Activated naive CD8-positive, alpha-beta T cell treated with anti-CD3 and anti-CD28 coated beads, Interleukin-2, amount 50 U/mL, for 24 hours (primary cell): ENCODE measurements at regions not wholly inside any gene's neighbourhood (a gene's known extent, or its start where the extent isn't known, plus 50 kb on each side); places are given as distances from the start of the nearest gene placed in this dataset.

Source experiments
- ATAC-seq: fragments of 150-1000 bp; cut with Tn5 transposase; one replicate; pipeline ENCODE4 v1.10.0; 2021
- DNase-seq: peaks from one replicate; pipeline ENCODE4 v3.0.0; 2021
- H3K27ac Mint-ChIP-seq: one replicate; pipeline ENCODE4 v1.8.0; 2021; ENCODE audit warnings: mild to moderate bottlenecking, mixed read lengths
- H3K27me3 Mint-ChIP-seq: one replicate; pipeline ENCODE4 v1.8.0; 2021; ENCODE audit warnings: mixed read lengths
- H3K36me3 Mint-ChIP-seq: one replicate; pipeline ENCODE4 v1.8.0; 2021; ENCODE audit warnings: low read depth, mixed read lengths
- H3K4me1 Mint-ChIP-seq: one replicate; pipeline ENCODE4 v1.8.0; 2021; ENCODE audit warnings: mixed read lengths
- H3K4me3 Mint-ChIP-seq: one replicate; pipeline ENCODE4 v1.8.0; 2021; ENCODE audit warnings: mild to moderate bottlenecking, moderate library complexity, mixed read lengths
- H3K9me3 Mint-ChIP-seq: one replicate; pipeline ENCODE4 v1.8.0; 2021; ENCODE audit warnings: mixed read lengths

GRCh38 chr11:32039149-32039548 is 51.7 kb upstream of the RCN1 start:
- no peak for ATAC-seq

GRCh38 chr11:32034680-32035079 is 56.2 kb upstream of the RCN1 start:
- Mint-ChIP-seq H3K4me1 (no peaks in the 10 kb centered on the region), H3K9me3 (no peaks in the 10 kb centered on the region), H3K4me3 (no peak overlapping the region), H3K27ac (no peak overlapping the region), H3K36me3 (no peaks in the 10 kb centered on the region), H3K27me3 (peaks cover 15% of the 10 kb centered on the region)
- ATAC-seq (no peak), DNase-seq (no peak)

More at GRCh38 chr11:32039149-32039548, 51.7 kb upstream of the RCN1 start:
- Mint-ChIP-seq H3K4me3 (no peak overlapping the region), H3K27me3 (peaks cover 15% of the 10 kb centered on the region), H3K4me1 (no peaks in the 10 kb centered on the region), H3K9me3 (no peaks in the 10 kb centered on the region), H3K27ac (no peak overlapping the region), H3K36me3 (no peaks in the 10 kb centered on the region)
- DNase-seq: no peak

GRCh38 chr11:32034149-32034548 is 56.7 kb upstream of the RCN1 start:
- Mint-ChIP-seq H3K9me3 (no peaks in the 10 kb centered on the region), H3K4me3 (no peak overlapping the region)
- DNase-seq: no peak

GRCh38 chr11:32033491-32033890 is 57.4 kb upstream of the RCN1 start:
- H3K9me3 Mint-ChIP-seq: no peaks in the 10 kb centered on the region
- no peaks in the 10 kb centered on the region for H3K36me3 Mint-ChIP-seq
- no peak for ATAC-seq
- no peak overlapping the region for H3K4me3 Mint-ChIP-seq
- H3K4me1 Mint-ChIP-seq: no peaks in the 10 kb centered on the region
- no peak overlapping the region for H3K27ac Mint-ChIP-seq
- H3K27me3 Mint-ChIP-seq: peaks cover 13% of the 10 kb centered on the region
- no peak for DNase-seq

More at GRCh38 chr11:32034149-32034548, 56.7 kb upstream of the RCN1 start:
- ATAC-seq: no peak
- no peak overlapping the region for H3K27ac Mint-ChIP-seq
- no peaks in the 10 kb centered on the region for H3K36me3 Mint-ChIP-seq
- no peaks in the 10 kb centered on the region for H3K4me1 Mint-ChIP-seq
- peaks cover 15% of the 10 kb centered on the region for H3K27me3 Mint-ChIP-seq

GRCh38 chr11:32033067-32033466 is 57.8 kb upstream of the RCN1 start:
- DNase-seq (no peak), ATAC-seq (no peak)
- Mint-ChIP-seq H3K4me3 (no peak overlapping the region), H3K4me1 (no peaks in the 10 kb centered on the region), H3K9me3 (no peaks in the 10 kb centered on the region), H3K27me3 (peaks cover 9% of the 10 kb centered on the region), H3K36me3 (no peaks in the 10 kb centered on the region), H3K27ac (no peak overlapping the region)

GRCh38 chr11:32032478-32032877 is 58.4 kb upstream of the RCN1 start:
- Mint-ChIP-seq H3K27ac (no peak overlapping the region), H3K4me1 (no peaks in the 10 kb centered on the region), H3K36me3 (no peaks in the 10 kb centered on the region), H3K27me3 (peaks cover 8% of the 10 kb centered on the region), H3K4me3 (no peak overlapping the region), H3K9me3 (no peaks in the 10 kb centered on the region)
- no peak for DNase-seq
- ATAC-seq: no peak

- H3K4me1 Mint-ChIP-seq: no peaks in the 10 kb centered on the region
- H3K36me3 Mint-ChIP-seq: no peaks in the 10 kb centered on the region
- H3K27ac Mint-ChIP-seq: no peak overlapping the region
- no peak for DNase-seq
- ATAC-seq: no peak
- H3K27me3 Mint-ChIP-seq: peaks cover 5% of the 10 kb centered on the region
- no peaks in the 10 kb centered on the region for H3K9me3 Mint-ChIP-seq
- H3K4me3 Mint-ChIP-seq: no peak overlapping the region
Measured at GRCh38 chr11:32032052-32032451, 58.8 kb upstream of the RCN1 start.

GRCh38 chr11:32030875-32031503 is 59.9 kb upstream of the RCN1 start:
- no peaks in the 10 kb centered on the region for H3K4me1 Mint-ChIP-seq
- no peak for DNase-seq
- no peaks in the 10 kb centered on the region for H3K36me3 Mint-ChIP-seq
- peaks cover 5% of the 10 kb centered on the region for H3K27me3 Mint-ChIP-seq
- no peak overlapping the region for H3K4me3 Mint-ChIP-seq
- no peak for ATAC-seq
- H3K9me3 Mint-ChIP-seq: no peaks in the 10 kb centered on the region
- no peak overlapping the region for H3K27ac Mint-ChIP-seq

GRCh38 chr11:32029721-32030120 is 61.2 kb upstream of the RCN1 start:
- H3K36me3 Mint-ChIP-seq: no peaks in the 10 kb centered on the region
- H3K9me3 Mint-ChIP-seq: no peaks in the 10 kb centered on the region
- H3K27me3 Mint-ChIP-seq: peaks cover 8% of the 10 kb centered on the region
- DNase-seq: no peak
- no peak overlapping the region for H3K4me3 Mint-ChIP-seq
- no peaks in the 10 kb centered on the region for H3K4me1 Mint-ChIP-seq
- no peak for ATAC-seq
- H3K27ac Mint-ChIP-seq: no peak overlapping the region

GRCh38 chr11:32028201-32028600 is 62.7 kb upstream of the RCN1 start:
- Mint-ChIP-seq H3K9me3 (no peaks in the 10 kb centered on the region), H3K4me1 (no peaks in the 10 kb centered on the region), H3K27ac (no peak overlapping the region), H3K36me3 (no peaks in the 10 kb centered on the region), H3K27me3 (peaks cover 8% of the 10 kb centered on the region), H3K4me3 (no peak overlapping the region)
- no peak for ATAC-seq
- no peak for DNase-seq

- DNase-seq: no peak
- Mint-ChIP-seq H3K4me3 (no peak overlapping the region), H3K27me3 (peaks cover 8% of the 10 kb centered on the region), H3K4me1 (no peaks in the 10 kb centered on the region), H3K27ac (no peak overlapping the region), H3K9me3 (no peaks in the 10 kb centered on the region), H3K36me3 (no peaks in the 10 kb centered on the region)
- ATAC-seq: no peak
Measured at GRCh38 chr11:32026766-32027165, 64.1 kb upstream of the RCN1 start.

- no peak for ATAC-seq
- H3K36me3 Mint-ChIP-seq: no peaks in the 10 kb centered on the region
Measured at GRCh38 chr11:32024948-32025347, 65.9 kb upstream of the RCN1 start.

GRCh38 chr11:32023370-32024305 is 67.2 kb upstream of the RCN1 start:
- Mint-ChIP-seq H3K36me3 (no peaks in the 10 kb centered on the region), H3K4me1 (no peaks in the 10 kb centered on the region), H3K9me3 (no peaks in the 10 kb centered on the region), H3K27me3 (peaks cover 14% of the 10 kb centered on the region), H3K4me3 (no peak overlapping the region), H3K27ac (no peak overlapping the region)
- DNase-seq: no peak
- ATAC-seq: no peak

More at GRCh38 chr11:32024948-32025347, 65.9 kb upstream of the RCN1 start:
- Mint-ChIP-seq H3K4me1 (no peaks in the 10 kb centered on the region), H3K4me3 (no peak overlapping the region), H3K27me3 (peaks cover 11% of the 10 kb centered on the region), H3K27ac (no peak overlapping the region), H3K9me3 (no peaks in the 10 kb centered on the region)
- DNase-seq: no peak

GRCh38 chr11:32018672-32019071 is 72.2 kb upstream of the RCN1 start:
- H3K27ac Mint-ChIP-seq: no peak overlapping the region
- H3K9me3 Mint-ChIP-seq: no peaks in the 10 kb centered on the region
- peaks cover 11% of the 10 kb centered on the region for H3K27me3 Mint-ChIP-seq
- H3K36me3 Mint-ChIP-seq: no peaks in the 10 kb centered on the region
- no peak overlapping the region for H3K4me3 Mint-ChIP-seq
- no peaks in the 10 kb centered on the region for H3K4me1 Mint-ChIP-seq
- DNase-seq (no peak), ATAC-seq (no peak)

GRCh38 chr11:32016111-32016510 is 74.8 kb upstream of the RCN1 start:
- peaks cover 10% of the 10 kb centered on the region for H3K27me3 Mint-ChIP-seq
- no peak overlapping the region for H3K4me3 Mint-ChIP-seq
- H3K9me3 Mint-ChIP-seq: no peaks in the 10 kb centered on the region
- DNase-seq (no peak), ATAC-seq (no peak)
- no peaks in the 10 kb centered on the region for H3K4me1 Mint-ChIP-seq
- H3K27ac Mint-ChIP-seq: no peak overlapping the region
- H3K36me3 Mint-ChIP-seq: no peaks in the 10 kb centered on the region
